ENCODE measurements at regions not wholly inside any gene's neighbourhood (a gene's known extent, or its start where the extent isn't known, plus 50 kb on each side); places are given as distances from the start of the nearest gene placed in this dataset.

GRCh38 chr13:97780486-97780885, 173.0 kb upstream of the IPO5 start:
- H2AFZ ChIP-seq (ENCODE audit: low read length): no peak overlapping the region
- DNase-seq (ENCODE audit: low read depth in 1 of 2, low spot score in 2 of 2) (no peak), FAIRE-seq (no peak)
- no peak overlapping the region for H2BK15ac ChIP-seq (ENCODE audit: low read length)
- H2BK20ac ChIP-seq (ENCODE audit: low read length): no peak overlapping the region
- no peak overlapping the region for H2BK120ac ChIP-seq (replicated peaks; ENCODE audit: low read depth, low read length)
- H3K4me3 ChIP-seq (ENCODE audit: extremely low read depth in 1 of 4, insufficient read depth in 2 of 4, low read depth in 3 of 4, low read length in 4 of 4): no peak overlapping the region
- H2AK5ac ChIP-seq (ENCODE audit: low read depth, low read length): no peak overlapping the region
- H3K79me1 ChIP-seq (ENCODE audit: low read depth, low read length): no peaks in the 10 kb centered on the region
- no peak overlapping the region for H3K27ac ChIP-seq (ENCODE audit: low read depth, low read length)
- H3K23me2 ChIP-seq (ENCODE audit: low read depth, low read length): no peaks in the 10 kb centered on the region
- no peak overlapping the region for H4K91ac ChIP-seq (replicated peaks; ENCODE audit: insufficient read length, low read length)
- no peak overlapping the region for H3K14ac ChIP-seq (ENCODE audit: insufficient read length)
- H3K9ac ChIP-seq (replicated peaks in 1 of 4; ENCODE audit: extremely low read depth in 1 of 4, low read depth in 3 of 4, low read length in 3 of 4): no peak overlapping the region
- no peak overlapping the region for H3K4me2 ChIP-seq (ENCODE audit: insufficient read depth in 1 of 2, low read depth in 2 of 2, low read length in 2 of 2)
- H3K9me3 ChIP-seq (ENCODE audit: insufficient read depth in 2 of 2, low read depth in 1 of 2, low read length in 1 of 2): no peaks in the 10 kb centered on the region
- no peaks in the 10 kb centered on the region for H3K79me2 ChIP-seq (ENCODE audit: control insufficient read depth in 1 of 2, insufficient read depth in 2 of 2, low read length in 2 of 2)
- H3K4me1 ChIP-seq (replicated peaks in 1 of 4; ENCODE audit: control insufficient read depth in 3 of 4, insufficient read depth in 4 of 4, low read length in 3 of 4): no peaks in the 10 kb centered on the region
- no peak for TF ChIP-seq BRCA1 (IDR thresholded peaks at IDR 0.05; ENCODE audit: low read depth, low read length)
- no peak for TF ChIP-seq POLR2AphosphoS5 (IDR thresholded peaks at IDR 0.05; ENCODE audit: low read depth, low read length)
- no peak for TF ChIP-seq RAD21 (IDR thresholded peaks at IDR 0.05 in 1 of 2, conservative IDR thresholded peaks at IDR 0.05 in 1 of 2; ENCODE audit: low read depth in 2 of 2, low read length in 2 of 2)
- no peak for TF ChIP-seq CHD2 (IDR thresholded peaks at IDR 0.05; ENCODE audit: low read length)
- TF ChIP-seq ATF3 (IDR thresholded peaks at IDR 0.05; ENCODE audit: insufficient read depth, low read depth, low read length): no peak
- no peak for TF ChIP-seq SP4 (IDR thresholded peaks at IDR 0.05; ENCODE audit: low read length)
- no peak for TF ChIP-seq FOSL1 (IDR thresholded peaks at IDR 0.05; ENCODE audit: insufficient read depth, low read depth, low read length)
- no peak for TF ChIP-seq POLR2A (IDR thresholded peaks at IDR 0.05; ENCODE audit: control extremely low read depth in 1 of 2, low read depth in 2 of 2, low read length in 2 of 2)
- TF ChIP-seq SRF (IDR thresholded peaks at IDR 0.05; ENCODE audit: low read depth, low read length): no peak
- no peak for TF ChIP-seq JUN (IDR thresholded peaks at IDR 0.05; ENCODE audit: low read depth, low read length)
- no peak for TF ChIP-seq GTF2F1 (IDR thresholded peaks at IDR 0.05; ENCODE audit: borderline replicate concordance, low read depth, low read length)
- no peak for TF ChIP-seq MAX (IDR thresholded peaks at IDR 0.05)
- no peak for TF ChIP-seq KDM5A (IDR thresholded peaks at IDR 0.05; ENCODE audit: low read length)
- TF ChIP-seq SUZ12 (IDR thresholded peaks at IDR 0.05; ENCODE audit: low read length): no peak
- no peak for TF ChIP-seq TCF12 (IDR thresholded peaks at IDR 0.05; ENCODE audit: low read depth, low read length)
- 88% methylated on average over 4 of the region's 5 CpGs; no CpG with 5 or more reads in 1 of the 2 experiments for WGBS, 2 experiments (ENCODE audit: extremely low coverage in 1 of 2, insufficient coverage in 1 of 2, insufficient read length in 1 of 2, insufficient replicate concordance in 2 of 2, low coverage in 1 of 2, low lambda C conversion rate in 2 of 2, missing lambda C conversion rate in 1 of 2)
- H3K23ac ChIP-seq (ENCODE audit: insufficient read length): no peak overlapping the region
- no peak overlapping the region for H2BK12ac ChIP-seq (ENCODE audit: low read depth, low read length)
- H4K20me1 ChIP-seq (replicated peaks in 1 of 2; ENCODE audit: control insufficient read depth in 1 of 2, insufficient read depth in 2 of 2, low read length in 2 of 2): no peaks in the 10 kb centered on the region
- no peaks in the 10 kb centered on the region for H3K27me3 ChIP-seq (replicated peaks in 1 of 4; ENCODE audit: control insufficient read depth in 3 of 4, extremely low read depth in 1 of 4, insufficient read depth in 3 of 4, low read length in 3 of 4)
- ChIA-PET CTCF (ENCODE audit: partially characterized antibody) (no interaction called here), POLR2A (ENCODE audit: partially characterized antibody) (no interaction called here)
- no peak overlapping the region for H3K18ac ChIP-seq (ENCODE audit: extremely low read depth, low read length)
- H3K56ac ChIP-seq (replicated peaks; ENCODE audit: insufficient read length, low read depth, low read length): no peak overlapping the region
- no peak overlapping the region for H4K5ac ChIP-seq (ENCODE audit: insufficient read length, low read depth, low read length)
- H2BK5ac ChIP-seq (ENCODE audit: low read depth, low read length): no peak overlapping the region
- H4K8ac ChIP-seq (ENCODE audit: extremely low read depth, insufficient read depth, low read length): no peak overlapping the region
- no peak overlapping the region for H3K4ac ChIP-seq (replicated peaks; ENCODE audit: insufficient read length, low read depth, low read length)
- H3K36me3 ChIP-seq (ENCODE audit: control insufficient read depth in 2 of 4, insufficient read depth in 4 of 4, low read length in 3 of 4): no peaks in the 10 kb centered on the region
